ENCODE measurements at regions not wholly inside any gene's neighbourhood (a gene's known extent, or its start where the extent isn't known, plus 50 kb on each side); places are given as distances from the start of the nearest gene placed in this dataset.

DNA sequence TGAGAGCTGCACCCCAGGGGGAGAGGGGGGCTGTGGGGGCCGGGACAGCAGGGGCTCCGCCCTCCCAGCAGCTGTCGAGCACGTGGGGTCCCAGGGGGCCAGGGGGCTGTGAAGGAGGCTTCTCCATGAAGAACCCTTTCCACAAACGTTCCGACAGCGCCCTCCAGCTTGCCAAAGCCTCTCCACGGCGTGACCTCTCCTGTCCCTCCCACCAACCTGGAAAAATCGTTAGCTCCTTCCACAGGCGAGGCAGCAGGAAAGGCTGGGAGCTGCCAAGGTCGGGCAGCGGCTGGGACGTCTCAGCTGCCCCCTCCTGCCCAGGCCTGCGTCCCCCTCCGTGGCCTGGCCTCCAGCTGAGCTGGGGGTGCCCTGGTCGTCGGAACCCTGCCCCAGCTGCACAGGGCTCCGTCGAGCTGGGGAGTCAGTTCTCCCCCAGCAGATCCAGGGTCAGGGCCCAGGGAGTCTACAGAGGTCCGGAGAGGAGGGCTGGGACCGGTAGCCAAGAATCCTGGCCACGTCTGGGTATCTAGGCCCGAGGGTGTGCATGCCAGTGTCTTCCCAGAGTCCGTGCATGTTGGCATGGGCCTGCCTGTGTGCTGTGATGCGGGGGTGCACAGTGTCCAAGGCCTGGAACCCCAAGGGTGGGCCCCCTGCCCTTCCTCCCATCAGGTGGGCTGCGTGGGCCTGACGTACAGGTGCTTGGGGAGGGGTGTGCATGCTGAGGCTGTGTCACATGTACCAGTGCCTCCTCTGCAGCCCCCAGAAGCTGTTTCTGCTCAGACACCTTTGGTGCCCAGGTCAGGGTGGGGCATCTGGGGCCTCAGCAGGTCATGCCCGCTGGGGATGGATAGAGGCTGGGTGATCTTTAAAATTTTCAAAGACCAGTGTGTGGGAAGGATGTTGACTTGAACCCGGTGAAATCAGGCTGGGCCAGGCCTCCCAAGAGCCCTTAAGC, 66.5 kb downstream of the UNCX start:
- Histone ChIP-seq H3K27ac (no peak overlapping the region), H3K27me3 (ENCODE audit: insufficient read depth, low read depth) (peaks cover 91% of the 10 kb centered on the region), H3K9me3 (ENCODE audit: insufficient read depth, low read depth) (no peaks in the 10 kb centered on the region), H3K4me2 (no peak overlapping the region), H3K79me2 (ENCODE audit: low read depth) (no peaks in the 10 kb centered on the region), H3K9me2 (ENCODE audit: insufficient read depth) (no peaks in the 10 kb centered on the region), H3F3A (ENCODE audit: insufficient read depth, low read depth) (no peaks in the 10 kb centered on the region), H3K4me1 (replicated peaks; ENCODE audit: insufficient read depth) (no peaks in the 10 kb centered on the region), H3K4me3 (no peak overlapping the region), H3K36me3 (ENCODE audit: low read depth) (no peaks in the 10 kb centered on the region), H4K20me1 (ENCODE audit: insufficient read depth) (no peaks in the 10 kb centered on the region), H2AFZ (no peak overlapping the region)
- no peak for TF ChIP-seq EZH2 (IDR thresholded peaks at IDR 0.05; ENCODE audit: low read depth)
- TF ChIP-seq, protein P1, sequence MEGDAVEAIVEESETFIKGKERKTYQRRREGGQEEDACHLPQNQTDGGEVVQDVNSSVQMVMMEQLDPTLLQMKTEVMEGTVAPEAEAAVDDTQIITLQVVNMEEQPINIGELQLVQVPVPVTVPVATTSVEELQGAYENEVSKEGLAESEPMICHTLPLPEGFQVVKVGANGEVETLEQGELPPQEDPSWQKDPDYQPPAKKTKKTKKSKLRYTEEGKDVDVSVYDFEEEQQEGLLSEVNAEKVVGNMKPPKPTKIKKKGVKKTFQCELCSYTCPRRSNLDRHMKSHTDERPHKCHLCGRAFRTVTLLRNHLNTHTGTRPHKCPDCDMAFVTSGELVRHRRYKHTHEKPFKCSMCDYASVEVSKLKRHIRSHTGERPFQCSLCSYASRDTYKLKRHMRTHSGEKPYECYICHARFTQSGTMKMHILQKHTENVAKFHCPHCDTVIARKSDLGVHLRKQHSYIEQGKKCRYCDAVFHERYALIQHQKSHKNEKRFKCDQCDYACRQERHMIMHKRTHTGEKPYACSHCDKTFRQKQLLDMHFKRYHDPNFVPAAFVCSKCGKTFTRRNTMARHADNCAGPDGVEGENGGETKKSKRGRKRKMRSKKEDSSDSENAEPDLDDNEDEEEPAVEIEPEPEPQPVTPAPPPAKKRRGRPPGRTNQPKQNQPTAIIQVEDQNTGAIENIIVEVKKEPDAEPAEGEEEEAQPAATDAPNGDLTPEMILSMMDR (conservative IDR thresholded peaks at IDR 0.05), result no peak
- ChIA-PET POLR2A (ENCODE audit: unreplicated experiment) (no interaction called here), CTCF (interaction anchor here (0.5 to 0.6 kb wide), 2 partner anchors 17 to 100 kb away, joined by 3 to 4 read pairs; no protein-coding TSS in a partner anchor)
- intact Hi-C loops (cut with micrococcal nuclease; ENCODE audit: unreplicated experiment), result no loop called here
- no peak for DNase-seq
- no TSS peak for BruUV-seq (replicated peaks)

GRCh38 chr7:1300206-1300605, 67.5 kb downstream of the UNCX start:
- Histone ChIP-seq H3K9me2 (ENCODE audit: insufficient read depth) (no peaks in the 10 kb centered on the region), H2AFZ (no peak overlapping the region), H4K20me1 (ENCODE audit: insufficient read depth) (no peaks in the 10 kb centered on the region), H3K4me2 (no peak overlapping the region), H3K27me3 (ENCODE audit: insufficient read depth, low read depth) (peaks cover 98% of the 10 kb centered on the region), H3F3A (ENCODE audit: insufficient read depth, low read depth) (no peaks in the 10 kb centered on the region), H3K79me2 (ENCODE audit: low read depth) (no peaks in the 10 kb centered on the region), H3K27ac (no peak overlapping the region), H3K4me3 (no peak overlapping the region), H3K4me1 (replicated peaks; ENCODE audit: insufficient read depth) (no peaks in the 10 kb centered on the region), H3K36me3 (ENCODE audit: low read depth) (no peaks in the 10 kb centered on the region), H3K9me3 (ENCODE audit: insufficient read depth, low read depth) (no peaks in the 10 kb centered on the region)
- TF ChIP-seq, protein P1 (conservative IDR thresholded peaks at IDR 0.05), result no peak
- TF ChIP-seq EZH2 (IDR thresholded peaks at IDR 0.05; ENCODE audit: low read depth), result no peak
- intact Hi-C loops (cut with micrococcal nuclease; ENCODE audit: unreplicated experiment), result no loop called here
- no TSS peak for BruUV-seq (replicated peaks)
- POLR2A ChIA-PET (ENCODE audit: unreplicated experiment), result no interaction called here
- CTCF ChIA-PET, result no interaction called here
- DNase-seq, result no peak

DNA sequence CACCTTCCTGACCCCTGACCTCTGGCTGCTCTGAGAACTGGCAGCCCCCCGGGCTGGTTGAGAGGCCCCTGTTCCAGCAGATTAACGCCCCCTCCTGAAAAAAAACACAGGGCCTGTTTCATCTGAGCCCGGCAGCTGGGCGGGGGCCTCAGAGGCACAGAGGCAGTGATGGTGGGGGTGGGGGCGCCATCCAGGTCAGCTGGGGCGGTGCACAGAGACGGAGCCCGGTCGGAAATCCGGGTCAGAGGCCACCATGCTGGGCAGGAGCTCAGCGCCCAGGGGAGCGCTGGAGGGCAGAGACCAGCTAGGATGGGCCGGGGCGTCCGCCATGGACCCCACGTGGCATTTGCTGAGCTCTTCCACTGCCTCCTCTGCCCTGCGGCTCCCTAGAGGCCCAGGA, 68.0 kb downstream of the UNCX start:
- Histone ChIP-seq H2AFZ (no peak overlapping the region), H3K9me3 (ENCODE audit: insufficient read depth, low read depth) (no peaks in the 10 kb centered on the region), H3K4me3 (no peak overlapping the region), H3F3A (ENCODE audit: insufficient read depth, low read depth) (no peaks in the 10 kb centered on the region), H3K27me3 (ENCODE audit: insufficient read depth, low read depth) (peaks cover 98% of the 10 kb centered on the region), H3K9me2 (ENCODE audit: insufficient read depth) (no peaks in the 10 kb centered on the region), H3K27ac (no peak overlapping the region), H3K4me1 (replicated peaks; ENCODE audit: insufficient read depth) (no peaks in the 10 kb centered on the region), H3K36me3 (ENCODE audit: low read depth) (no peaks in the 10 kb centered on the region), H3K79me2 (ENCODE audit: low read depth) (no peaks in the 10 kb centered on the region), H4K20me1 (ENCODE audit: insufficient read depth) (no peaks in the 10 kb centered on the region), H3K4me2 (no peak overlapping the region)
- BruUV-seq (replicated peaks), result no TSS peak
- intact Hi-C loops (cut with micrococcal nuclease; ENCODE audit: unreplicated experiment), result no loop called here
- POLR2A ChIA-PET (ENCODE audit: unreplicated experiment), result no interaction called here
- no peak for TF ChIP-seq EZH2 (IDR thresholded peaks at IDR 0.05; ENCODE audit: low read depth)
- TF ChIP-seq, protein P1 (conservative IDR thresholded peaks at IDR 0.05), result no peak
- CTCF ChIA-PET, result no interaction called here
- no peak for DNase-seq

Data from PC-9 (cell line).